ENCODE measurements at regions not wholly inside any gene's neighbourhood (a gene's known extent, or its start where the extent isn't known, plus 50 kb on each side); places are given as distances from the start of the nearest gene placed in this dataset.

GRCh38 chr4:180696460-180697092, 1546.6 kb upstream of the TENM3 start:
- no TSS peak for BruUV-seq (replicated peaks)
- Histone ChIP-seq H3K27ac (ENCODE audit: low read depth, low read length) (no peak overlapping the region), H2AFZ (ENCODE audit: low read depth, low read length, poor library complexity, severe bottlenecking) (no peak overlapping the region), H3K9me2 (ENCODE audit: insufficient read depth) (no peaks in the 10 kb centered on the region), H3K27me3 (ENCODE audit: insufficient read depth, low read length) (no peaks in the 10 kb centered on the region), H4K20me1 (ENCODE audit: insufficient read depth) (no peaks in the 10 kb centered on the region), H3K9ac (ENCODE audit: low read length) (no peak overlapping the region), H3K9me3 (ENCODE audit: control insufficient read depth in 1 of 2, insufficient read depth in 1 of 2, low read depth in 1 of 2, low read length in 2 of 2) (no peaks in the 10 kb centered on the region), H3K4me3 (replicated peaks in 1 of 2; ENCODE audit: low read depth in 1 of 2, low read length in 2 of 2) (no peak overlapping the region), H3K4me2 (ENCODE audit: low read length) (no peak overlapping the region), H3K36me3 (ENCODE audit: control insufficient read depth in 1 of 2, insufficient read depth in 2 of 2, low read length in 2 of 2) (no peaks in the 10 kb centered on the region), H3K79me2 (ENCODE audit: insufficient read depth, low read length) (no peaks in the 10 kb centered on the region), H3K4me1 (ENCODE audit: control insufficient read depth in 1 of 2, insufficient read depth in 2 of 2, low read length in 2 of 2) (no peaks in the 10 kb centered on the region)
- DNase-seq (ENCODE audit: low read depth, low spot score) (no peak), ATAC-seq (no peak)
- TF ChIP-seq SP1 (IDR thresholded peaks at IDR 0.05; ENCODE audit: low read depth) (no peak), ZFX (IDR thresholded peaks at IDR 0.05) (no peak), TCF7L2 (IDR thresholded peaks at IDR 0.05; ENCODE audit: borderline replicate concordance, extremely low read depth, insufficient read depth, insufficient read length) (no peak), REST (IDR thresholded peaks at IDR 0.05; ENCODE audit: low read depth) (no peak), SIN3A (IDR thresholded peaks at IDR 0.05; ENCODE audit: low read depth) (no peak), POLR2A (IDR thresholded peaks at IDR 0.05; ENCODE audit: borderline replicate concordance, extremely low read depth, insufficient read depth, insufficient read length) (no peak), POLR2AphosphoS5 (IDR thresholded peaks at IDR 0.05; ENCODE audit: low read depth, low read length) (no peak), CEBPB (IDR thresholded peaks at IDR 0.05; ENCODE audit: low read depth) (no peak), CTCF (IDR thresholded peaks at IDR 0.05 in 2 of 3, conservative IDR thresholded peaks at IDR 0.05 in 1 of 3; ENCODE audit: borderline replicate concordance in 1 of 3, insufficient read depth in 1 of 3, low read depth in 2 of 3, low read length in 2 of 3) (no peak), SRF (IDR thresholded peaks at IDR 0.05; ENCODE audit: low read depth) (no peak), EZH2phosphoT487 (IDR thresholded peaks at IDR 0.05; ENCODE audit: borderline replicate concordance) (no peak)
- ChIA-PET RAD21 (ENCODE audit: low non-redundant PET in 1 of 2, low total read pairs in 2 of 2, uncharacterized antibody in 2 of 2, unreplicated experiment in 2 of 2) (no interaction called here), POLR2A (no interaction called here), CTCF (no interaction called here)
- intact Hi-C loops (cut with micrococcal nuclease), result no loop called here

Data from HCT116 (cell line).